SJSA1 (cell line): ENCODE measurements at regions not wholly inside any gene's neighbourhood (a gene's known extent, or its start where the extent isn't known, plus 50 kb on each side); places are given as distances from the start of the nearest gene placed in this dataset.
"Not testable (repeated sequence)": the region's sequence is repeated elsewhere in the genome, so short reads cannot be mapped to it uniquely, and the experiment has no call there.

Source experiments
- DNase-seq, 2 experiments: peaks; one replicate each; pipeline ENCODE4 v3.0.0-alpha.2; 2015 to 2020; ENCODE audit warnings: low spot score in 2 of 2, low read depth in 1 of 2
- H3K27ac ChIP-seq: fragments of 250-450 bp; sonication (Bioruptor Pico); 2 replicates; pipeline ENCODE4 v1.5.1; 2020; ENCODE audit warnings: mild to moderate bottlenecking, moderate library complexity
- H3K27me3 ChIP-seq: fragments of 250-450 bp; sonication (Bioruptor Pico); replicated peaks from 2 replicates; pipeline ENCODE4 v1.5.1; 2020; ENCODE audit warnings: mild to moderate bottlenecking, moderate library complexity
- H3K36me3 ChIP-seq: fragments of 250-450 bp; sonication (Bioruptor Pico); 2 replicates; pipeline ENCODE4 v1.5.1; 2020; ENCODE audit warnings: mild to moderate bottlenecking
- H3K4me1 ChIP-seq: fragments of 250-450 bp; sonication (Bioruptor Pico); replicated peaks from 2 replicates; pipeline ENCODE4 v1.6.1; 2021; ENCODE audit warnings: mild to moderate bottlenecking
- H3K4me3 ChIP-seq: fragments of 250-450 bp; sonication (Bioruptor Pico); 2 replicates; pipeline ENCODE4 v1.5.1; 2020; ENCODE audit warnings: mild to moderate bottlenecking
- H3K9me3 ChIP-seq: fragments of 250-450 bp; sonication (Bioruptor Pico); replicated peaks from 2 replicates; pipeline ENCODE4 v1.5.1; 2020; ENCODE audit warnings: mild to moderate bottlenecking

DNA sequence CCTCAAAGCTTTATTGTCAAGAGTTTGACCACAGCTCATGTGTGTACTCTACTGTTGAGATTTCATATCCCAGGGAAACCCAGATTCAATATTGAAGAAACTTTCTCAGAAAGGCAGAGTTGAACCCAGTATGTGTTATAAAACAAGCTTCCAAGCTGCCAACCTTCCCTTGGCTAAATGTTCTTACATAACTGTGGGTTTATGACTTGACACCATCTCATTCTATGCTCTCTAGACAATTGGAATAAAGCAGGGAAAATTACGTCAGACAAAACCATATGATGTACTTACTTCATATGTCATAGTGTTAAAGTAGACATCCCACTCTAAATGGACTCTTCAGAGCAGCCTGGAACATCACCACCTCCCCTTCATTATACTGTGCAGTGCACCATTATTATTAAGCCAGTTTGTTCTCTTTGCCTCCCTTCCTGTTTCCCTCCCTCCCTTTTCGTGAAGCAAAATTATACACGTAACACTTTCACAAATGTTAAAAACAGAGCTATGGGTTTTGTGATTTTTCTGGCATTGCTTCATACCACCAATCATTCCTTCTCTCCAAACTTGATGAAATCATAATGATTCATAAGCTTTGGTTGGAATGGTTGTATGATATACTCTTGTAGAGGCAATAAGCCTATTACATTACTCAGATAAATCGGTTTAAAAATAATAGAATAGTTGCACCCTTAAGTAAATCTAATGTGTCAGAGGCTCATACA is 507.2 kb downstream of the LTN1 start:
- DNase-seq = no peak
- H3K27me3 ChIP-seq = no peaks in the 10 kb centered on the region
- no peak overlapping the region for H3K27ac ChIP-seq
- no peaks in the 10 kb centered on the region for H3K36me3 ChIP-seq
- no peak overlapping the region for H3K4me3 ChIP-seq
- no peaks in the 10 kb centered on the region for H3K9me3 ChIP-seq
- no peaks in the 10 kb centered on the region for H3K4me1 ChIP-seq

DNA sequence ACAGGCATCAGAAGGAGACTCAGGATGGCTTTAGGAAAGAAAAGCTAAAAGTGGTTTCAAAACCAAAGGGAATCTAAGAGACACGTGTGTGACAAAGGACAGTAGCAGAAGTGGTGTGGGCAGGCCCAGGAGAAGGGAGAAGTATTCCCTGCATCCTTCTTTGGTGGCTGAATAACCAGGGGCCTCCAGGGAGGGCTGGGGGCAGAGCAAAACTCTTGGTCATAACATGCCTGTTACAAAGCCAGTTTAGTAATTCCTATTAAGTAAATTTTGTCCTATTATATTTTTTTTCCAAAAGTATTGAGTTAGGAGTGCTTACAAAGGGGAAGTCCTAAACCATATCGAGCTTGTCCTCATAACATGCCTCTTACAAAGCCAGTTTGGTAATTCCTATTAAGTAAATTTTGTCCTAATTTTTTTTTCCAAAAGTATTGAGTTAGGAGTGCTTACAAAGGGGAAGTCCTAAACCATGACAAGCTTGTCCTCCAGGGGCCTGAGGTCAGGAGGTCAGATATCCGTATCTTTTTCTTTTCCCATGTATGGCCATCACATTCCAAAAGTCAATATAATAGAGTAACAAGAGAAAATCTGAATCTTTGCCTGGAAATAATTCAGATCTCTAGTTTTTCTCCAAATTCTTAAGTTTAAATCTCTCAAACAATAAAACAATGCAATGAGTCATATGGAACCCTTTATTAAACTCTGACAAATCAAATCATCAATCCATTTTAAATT is 509.2 kb downstream of the LTN1 start:
- Histone ChIP-seq H3K27me3 (no peaks in the 10 kb centered on the region), H3K4me3 (no peak overlapping the region), H3K27ac (no peak overlapping the region), H3K9me3 (no peaks in the 10 kb centered on the region), H3K36me3 (no peaks in the 10 kb centered on the region), H3K4me1 (no peaks in the 10 kb centered on the region)
- no peak for DNase-seq

DNA sequence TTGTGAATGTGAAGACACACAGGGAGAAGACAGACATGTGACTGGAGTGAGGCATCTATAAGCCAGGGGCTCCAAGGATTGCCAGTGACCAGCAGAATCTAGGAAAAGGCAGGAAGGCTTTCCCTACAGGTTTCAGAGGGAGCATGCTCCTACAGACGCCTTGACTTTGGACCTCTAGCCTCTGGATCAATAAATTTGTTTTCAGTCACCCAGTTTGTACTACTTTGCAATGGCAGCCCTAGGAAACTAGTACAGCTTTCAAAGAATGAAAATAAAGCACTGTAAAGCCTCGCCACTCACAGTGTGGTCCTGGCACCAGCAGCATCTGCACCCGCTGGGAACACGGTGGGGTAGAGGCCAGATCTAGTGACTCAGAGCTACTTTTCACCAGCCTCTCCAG is 510.0 kb downstream of the LTN1 start:
- no peak overlapping the region for H3K27ac ChIP-seq
- no peaks in the 10 kb centered on the region for H3K9me3 ChIP-seq
- no peaks in the 10 kb centered on the region for H3K4me1 ChIP-seq
- no peak overlapping the region for H3K4me3 ChIP-seq
- no peaks in the 10 kb centered on the region for H3K27me3 ChIP-seq
- no peaks in the 10 kb centered on the region for H3K36me3 ChIP-seq
- no peak for DNase-seq

DNA sequence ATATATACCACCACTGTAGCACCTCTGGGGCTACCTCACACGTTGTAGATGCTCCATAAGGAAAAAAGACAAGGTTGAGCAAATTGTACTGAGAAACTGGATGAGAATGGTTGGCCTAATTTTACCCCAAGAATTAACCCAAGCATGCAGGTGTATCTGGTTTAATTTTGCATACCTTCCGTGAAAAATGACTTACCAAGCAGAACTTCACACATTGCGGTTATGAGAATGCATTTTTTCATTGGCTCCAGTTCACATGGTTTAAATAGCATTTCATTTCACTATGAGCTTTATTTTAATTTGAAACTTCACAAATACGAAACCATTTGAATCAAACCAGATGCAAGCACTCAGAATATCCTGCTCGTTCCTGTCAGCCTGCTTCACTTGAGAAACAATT is 512.2 kb downstream of the LTN1 start:
- no peak overlapping the region for H3K27ac ChIP-seq
- H3K9me3 ChIP-seq = no peaks in the 10 kb centered on the region
- H3K4me1 ChIP-seq = no peaks in the 10 kb centered on the region
- H3K4me3 ChIP-seq = no peak overlapping the region
- DNase-seq = no peak
- no peaks in the 10 kb centered on the region for H3K27me3 ChIP-seq
- H3K36me3 ChIP-seq = no peaks in the 10 kb centered on the region

DNA sequence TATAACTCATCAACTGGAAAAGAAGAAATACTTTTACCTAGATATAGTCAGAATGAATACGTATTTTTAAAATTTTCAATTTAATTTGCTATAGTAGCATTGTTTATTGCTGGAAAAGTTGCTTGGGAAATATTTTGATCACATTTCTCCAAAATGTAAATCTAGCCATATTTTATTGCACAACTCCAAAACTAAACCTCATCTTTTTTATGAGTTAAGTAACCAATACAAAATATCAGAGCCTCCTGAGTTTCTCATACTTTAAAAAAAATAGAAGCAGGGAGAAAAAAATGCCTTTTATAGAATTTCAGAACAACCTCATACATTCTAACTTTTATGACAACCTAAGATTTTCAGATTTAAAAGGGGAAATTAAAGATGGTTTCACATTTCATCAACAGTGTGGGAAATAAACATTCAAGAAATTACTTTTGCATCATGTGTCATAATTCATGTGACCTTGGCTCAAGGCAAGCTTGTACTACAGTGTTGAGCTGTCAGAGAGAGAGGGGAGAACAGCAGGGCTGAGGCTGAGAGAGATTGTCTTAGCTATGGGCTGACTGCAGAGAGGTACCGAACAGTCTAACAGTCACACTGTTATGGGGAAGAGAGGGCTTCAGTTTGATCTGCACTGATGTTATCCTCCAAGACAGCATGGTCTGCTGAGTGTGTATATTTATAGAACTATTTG is 519.0 kb downstream of the LTN1 start:
- Histone ChIP-seq H3K27ac (no peak overlapping the region), H3K36me3 (no peaks in the 10 kb centered on the region)

DNA sequence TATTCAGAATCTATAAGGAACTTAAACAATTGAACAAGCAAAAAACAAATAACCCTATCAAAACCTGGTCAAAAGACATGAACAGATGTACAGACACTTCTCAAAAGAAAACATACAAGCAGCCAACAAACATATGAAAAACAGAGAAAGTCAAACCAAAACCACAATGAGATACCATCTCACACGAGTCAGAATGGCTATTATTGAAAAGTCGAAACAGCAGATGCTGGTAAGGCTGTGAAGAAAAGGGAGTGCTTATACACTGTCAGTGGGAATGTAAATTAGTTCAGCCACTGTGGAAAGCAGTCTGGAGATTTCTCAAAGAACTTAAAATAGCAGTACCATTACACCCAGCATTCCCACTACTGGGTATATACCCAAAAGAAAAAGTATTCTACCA is 520.1 kb downstream of the LTN1 start:
- DNase-seq, H3K27me3 ChIP-seq, H3K9me3 ChIP-seq, H3K4me3 ChIP-seq, H3K36me3 ChIP-seq, H3K27ac ChIP-seq, H3K4me1 ChIP-seq: not testable (repeated sequence)

More for the DNA sequence above, 519.0 kb downstream of the LTN1 start:
- Histone ChIP-seq H3K4me3 (no peak overlapping the region), H3K27me3 (no peaks in the 10 kb centered on the region), H3K4me1 (no peaks in the 10 kb centered on the region), H3K9me3 (no peaks in the 10 kb centered on the region)
- DNase-seq = no peak

DNA sequence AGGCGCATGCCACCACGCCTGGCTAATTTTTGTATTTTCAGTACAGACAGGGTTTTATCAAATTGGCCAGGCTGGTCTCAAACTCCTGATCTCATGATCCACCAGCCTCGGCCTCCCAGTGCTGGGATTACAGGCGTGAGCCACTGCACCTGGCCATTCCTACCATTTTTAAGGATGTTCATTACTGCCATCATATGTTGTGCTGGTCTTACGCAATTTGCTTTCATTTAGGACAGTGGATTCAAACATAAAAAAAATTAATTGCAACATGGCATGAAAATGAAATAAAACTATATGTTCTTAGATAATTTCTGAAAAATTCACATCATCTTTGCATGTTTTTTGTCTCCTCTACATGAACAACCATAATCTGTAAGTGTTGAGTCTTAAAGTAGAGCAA is 527.7 kb downstream of the LTN1 start:
- H3K36me3 ChIP-seq = no peaks in the 10 kb centered on the region
- DNase-seq = no peak
- H3K27me3 ChIP-seq = no peaks in the 10 kb centered on the region
- H3K4me3 ChIP-seq = no peak overlapping the region
- no peaks in the 10 kb centered on the region for H3K9me3 ChIP-seq
- no peak overlapping the region for H3K27ac ChIP-seq
- no peaks in the 10 kb centered on the region for H3K4me1 ChIP-seq

DNA sequence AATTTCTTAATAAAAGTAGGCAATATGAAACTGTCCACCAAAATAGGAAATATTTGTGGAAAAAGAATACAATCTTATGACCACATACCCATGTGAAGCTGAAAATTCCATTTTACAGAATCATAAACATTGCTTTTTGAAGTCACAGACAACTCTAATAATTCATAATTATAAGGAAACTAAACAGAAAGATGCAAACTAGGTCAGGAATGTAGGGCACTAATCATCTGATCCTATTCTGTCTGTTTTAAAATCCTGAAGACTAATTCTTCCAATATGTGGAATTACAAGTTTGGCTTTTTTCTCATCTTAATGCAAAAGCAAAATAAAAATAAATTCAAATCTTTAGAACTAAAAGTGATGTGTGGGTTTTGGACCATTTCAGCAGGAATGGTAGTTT is 528.6 kb downstream of the LTN1 start:
- Histone ChIP-seq H3K27me3 (no peaks in the 10 kb centered on the region), H3K36me3 (no peaks in the 10 kb centered on the region), H3K27ac (no peak overlapping the region), H3K4me3 (no peak overlapping the region), H3K4me1 (no peaks in the 10 kb centered on the region), H3K9me3 (no peaks in the 10 kb centered on the region)
- DNase-seq = no peak

DNA sequence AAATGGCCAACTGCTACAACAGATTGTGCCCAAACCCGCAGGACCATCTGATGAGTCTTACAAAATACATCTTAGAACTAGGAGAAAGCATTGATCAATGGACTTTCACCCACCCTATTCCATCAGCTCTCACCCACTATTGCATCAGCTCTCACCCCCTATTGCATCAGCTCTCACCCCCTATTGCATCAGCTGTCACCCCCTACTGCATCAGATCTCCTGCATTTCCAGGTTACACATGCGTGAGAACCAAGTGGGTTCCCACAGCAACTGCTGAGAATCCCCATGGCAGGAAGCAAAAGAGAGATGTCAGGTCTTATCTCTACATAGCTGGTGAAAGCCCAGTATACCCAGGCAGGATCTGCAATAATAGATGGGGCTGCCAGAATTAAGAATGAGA is 533.5 kb downstream of the LTN1 start:
- no peak overlapping the region for H3K27ac ChIP-seq
- H3K27me3 ChIP-seq = no peaks in the 10 kb centered on the region
- DNase-seq = no peak
- H3K9me3 ChIP-seq = no peaks in the 10 kb centered on the region
- no peaks in the 10 kb centered on the region for H3K36me3 ChIP-seq
- no peaks in the 10 kb centered on the region for H3K4me1 ChIP-seq
- no peak overlapping the region for H3K4me3 ChIP-seq

DNA sequence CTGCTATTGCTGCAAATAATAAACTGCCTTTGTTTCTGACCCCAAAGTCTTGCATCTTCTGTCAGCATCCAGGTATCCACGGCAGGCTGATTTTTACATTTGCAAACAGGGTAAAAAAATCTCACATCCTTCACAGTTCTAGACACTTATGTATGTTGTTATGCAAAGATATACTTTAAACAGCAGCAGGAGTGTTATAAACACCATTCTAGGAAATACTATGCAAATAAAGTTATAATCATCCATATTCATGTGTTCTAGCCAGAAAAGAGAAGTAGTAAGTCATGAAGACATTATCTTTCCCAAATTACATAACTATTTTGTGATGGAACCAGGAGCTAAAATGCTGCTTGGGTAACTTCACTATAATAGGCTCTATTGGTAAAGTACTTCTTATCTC is 534.2 kb downstream of the LTN1 start:
- no peaks in the 10 kb centered on the region for H3K9me3 ChIP-seq
- no peaks in the 10 kb centered on the region for H3K4me1 ChIP-seq
- no peaks in the 10 kb centered on the region for H3K27me3 ChIP-seq
- H3K36me3 ChIP-seq = no peaks in the 10 kb centered on the region
- no peak for DNase-seq
- H3K4me3 ChIP-seq = no peak overlapping the region
- H3K27ac ChIP-seq = no peak overlapping the region

DNA sequence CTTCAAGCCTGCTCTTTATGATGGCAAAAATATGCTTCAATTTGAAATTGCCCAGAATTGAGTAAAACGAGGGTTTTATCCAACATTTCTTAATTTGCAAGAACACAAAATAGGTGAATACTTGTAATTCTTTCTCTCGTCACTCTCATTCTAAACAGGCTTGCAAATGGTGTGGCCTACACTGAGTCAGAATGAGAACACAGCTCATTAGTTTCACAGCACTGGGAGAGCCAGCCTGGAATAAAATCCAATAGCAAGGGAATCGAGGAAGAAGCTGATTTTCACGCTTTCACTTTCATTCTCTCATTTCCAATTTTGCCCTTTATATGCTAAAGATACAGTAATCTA is 537.5 kb downstream of the LTN1 start:
- H3K4me1 ChIP-seq = no peaks in the 10 kb centered on the region
- no peaks in the 10 kb centered on the region for H3K36me3 ChIP-seq
- DNase-seq = no peak
- no peaks in the 10 kb centered on the region for H3K27me3 ChIP-seq
- no peak overlapping the region for H3K4me3 ChIP-seq
- H3K9me3 ChIP-seq = no peaks in the 10 kb centered on the region
- H3K27ac ChIP-seq = no peak overlapping the region

DNA sequence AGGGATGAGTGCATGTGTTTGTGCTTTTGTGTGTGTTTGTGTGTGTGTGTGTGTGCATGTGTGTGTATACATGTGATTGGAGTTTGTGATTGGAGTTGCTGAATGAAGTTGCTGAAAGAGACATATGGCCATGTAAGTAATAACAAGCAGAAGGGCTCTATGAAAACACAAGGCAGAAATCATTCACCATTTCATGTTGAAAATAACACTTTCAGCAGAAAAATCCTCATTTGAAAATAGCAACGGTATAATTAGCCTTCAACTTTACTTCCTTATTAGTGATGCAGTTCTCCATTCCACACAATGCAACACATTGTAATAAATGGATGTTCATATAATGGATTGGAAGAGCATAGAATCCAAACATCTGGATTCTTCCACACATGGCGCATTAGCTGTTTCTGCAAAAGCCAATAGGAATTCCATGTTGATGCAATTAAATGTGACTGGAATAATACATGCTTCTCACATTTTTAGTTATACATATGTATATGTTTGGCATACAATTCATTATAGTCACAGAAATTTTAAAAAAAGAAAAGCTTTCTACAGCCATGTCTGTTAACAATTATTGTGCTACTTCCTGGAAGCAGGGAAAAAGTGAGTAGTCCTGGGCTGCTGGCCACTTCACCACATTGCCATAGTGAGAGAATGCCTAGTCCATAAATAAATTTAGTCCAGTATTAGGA is 538.0 kb downstream of the LTN1 start:
- H3K4me3 ChIP-seq = no peak overlapping the region

DNA sequence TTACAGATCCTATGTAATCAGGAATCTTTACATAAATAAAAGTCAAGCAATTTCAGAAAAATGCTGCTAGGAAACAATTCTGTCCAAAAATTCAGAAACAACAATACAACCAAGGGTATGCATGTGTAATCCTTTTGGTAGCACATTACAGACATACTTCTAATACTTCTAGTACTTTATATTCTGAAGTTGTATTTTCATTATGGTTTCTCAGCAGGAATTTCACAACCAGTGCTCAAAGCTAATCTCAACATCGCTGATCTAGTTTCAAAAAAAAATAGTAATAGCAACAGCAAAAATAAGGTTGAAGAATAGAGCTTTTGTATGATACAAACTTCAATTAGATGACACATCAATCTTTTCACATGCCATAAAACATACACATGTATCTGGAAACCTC is 545.2 kb downstream of the LTN1 start:
- no peak for DNase-seq
- no peaks in the 10 kb centered on the region for H3K4me1 ChIP-seq

More for the DNA sequence above, 538.0 kb downstream of the LTN1 start:
- H3K4me1 ChIP-seq = no peaks in the 10 kb centered on the region
- H3K9me3 ChIP-seq = no peaks in the 10 kb centered on the region
- H3K27me3 ChIP-seq = no peaks in the 10 kb centered on the region
- DNase-seq = no peak
- H3K27ac ChIP-seq = no peak overlapping the region
- H3K36me3 ChIP-seq = no peaks in the 10 kb centered on the region

More for the DNA sequence above, 545.2 kb downstream of the LTN1 start:
- no peaks in the 10 kb centered on the region for H3K36me3 ChIP-seq
- no peak overlapping the region for H3K4me3 ChIP-seq
- no peak overlapping the region for H3K27ac ChIP-seq
- H3K9me3 ChIP-seq = no peaks in the 10 kb centered on the region
- no peaks in the 10 kb centered on the region for H3K27me3 ChIP-seq
